ENCODE measurements at regions not wholly inside any gene's neighbourhood (a gene's known extent, or its start where the extent isn't known, plus 50 kb on each side); places are given as distances from the start of the nearest gene placed in this dataset.

DNA sequence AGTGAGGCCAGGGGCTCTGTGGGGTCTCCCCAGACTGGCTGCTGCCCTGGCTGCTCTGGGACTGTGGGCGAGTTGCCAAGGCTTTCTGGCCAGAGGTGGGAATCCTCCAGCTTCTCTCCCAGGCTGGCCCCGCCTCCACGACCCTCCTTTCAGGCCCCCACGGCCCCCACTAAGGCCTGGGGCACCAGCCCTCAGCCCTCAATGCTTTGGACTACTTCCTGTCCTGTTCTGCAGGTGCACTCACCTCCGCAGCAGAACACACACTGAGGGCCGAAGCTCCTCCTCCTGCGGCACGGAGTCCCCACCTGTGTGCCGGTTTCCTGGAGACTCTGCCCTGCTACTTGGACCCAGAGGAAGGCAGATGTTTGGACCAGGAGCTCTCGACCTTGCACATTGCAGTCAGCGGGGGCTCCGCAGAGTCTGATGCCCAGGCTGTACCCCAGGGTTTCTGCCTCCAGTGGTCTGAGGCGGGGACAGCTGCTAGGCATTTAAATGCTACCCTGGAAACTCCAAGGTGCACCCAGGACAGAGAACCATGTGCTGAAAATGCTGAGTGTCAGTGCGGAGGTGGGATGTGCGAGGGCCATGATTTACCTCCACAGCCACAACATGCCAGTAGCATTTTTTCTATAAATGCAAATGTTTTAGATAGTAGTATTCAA is 223.8 kb downstream of the IRF8 start:
- Histone ChIP-seq H3K36me3 (no peaks in the 10 kb centered on the region), H3K4me3 (no peak overlapping the region), H3K4me1 (no peaks in the 10 kb centered on the region), H3K27ac (no peak overlapping the region), H3K27me3 (ENCODE audit: low read depth) (peaks cover 10% of the 10 kb centered on the region), H3K9me3 (no peaks in the 10 kb centered on the region)
- ATAC-seq, result no peak
- no peak for TF ChIP-seq CTCF (IDR thresholded peaks at IDR 0.05)
- DNase-seq, result no peak
- intact Hi-C loops (cut with DNase I), result no loop called here

GRCh38 chr16:86124321-86124720 is 225.4 kb downstream of the IRF8 start:
- TF ChIP-seq CTCF (IDR thresholded peaks at IDR 0.05), result no peak
- Histone ChIP-seq H3K9me3 (no peaks in the 10 kb centered on the region), H3K36me3 (no peaks in the 10 kb centered on the region), H3K27me3 (ENCODE audit: low read depth) (peaks cover 9% of the 10 kb centered on the region), H3K27ac (no peak overlapping the region), H3K4me3 (no peak overlapping the region), H3K4me1 (no peaks in the 10 kb centered on the region)
- no peak for DNase-seq
- intact Hi-C loops (cut with DNase I), result no loop called here
- ATAC-seq, result no peak

DNA sequence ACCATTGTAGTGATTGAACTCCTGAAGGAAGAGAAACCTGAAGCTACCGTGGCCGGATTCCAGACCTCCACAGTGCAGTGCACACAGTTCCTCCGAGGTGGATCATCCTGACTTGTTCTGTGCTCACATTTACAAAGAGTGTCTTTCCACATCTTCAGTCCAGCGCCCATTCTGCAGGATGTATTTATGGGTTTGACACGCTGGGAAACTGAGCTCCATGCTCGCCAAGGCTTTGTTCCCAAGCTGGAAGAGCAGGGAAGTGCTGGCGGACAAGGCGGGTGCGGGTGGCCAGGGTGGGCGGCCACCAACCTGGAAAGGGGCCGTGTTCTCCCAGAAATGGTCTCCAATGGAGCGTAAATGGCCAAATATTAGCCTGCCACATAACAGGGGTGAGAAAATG is 227.9 kb downstream of the IRF8 start:
- intact Hi-C loops (cut with DNase I), result no loop called here
- ATAC-seq (no peak), DNase-seq (no peak)
- no peaks in the 10 kb centered on the region for H3K4me1 ChIP-seq
- no peak overlapping the region for H3K4me3 ChIP-seq
- H3K27me3 ChIP-seq (ENCODE audit: low read depth), result peaks cover 9% of the 10 kb centered on the region
- H3K36me3 ChIP-seq, result no peaks in the 10 kb centered on the region
- no peak for TF ChIP-seq CTCF (IDR thresholded peaks at IDR 0.05)
- no peaks in the 10 kb centered on the region for H3K9me3 ChIP-seq
- no peak overlapping the region for H3K27ac ChIP-seq

- H3K27ac ChIP-seq, result no peak overlapping the region
- H3K4me3 ChIP-seq, result no peak overlapping the region
- no peak for DNase-seq
- H3K4me1 ChIP-seq, result no peaks in the 10 kb centered on the region
- no peaks in the 10 kb centered on the region for H3K9me3 ChIP-seq
- no peak for ATAC-seq
- no peak for TF ChIP-seq CTCF (IDR thresholded peaks at IDR 0.05)
- H3K27me3 ChIP-seq (ENCODE audit: low read depth), result peaks cover 8% of the 10 kb centered on the region
- H3K36me3 ChIP-seq, result no peaks in the 10 kb centered on the region
- intact Hi-C loops (cut with DNase I), result no loop called here
These were observed 228.4 kb downstream of the IRF8 start for GRCh38 chr16:86127366-86127765.

DNA sequence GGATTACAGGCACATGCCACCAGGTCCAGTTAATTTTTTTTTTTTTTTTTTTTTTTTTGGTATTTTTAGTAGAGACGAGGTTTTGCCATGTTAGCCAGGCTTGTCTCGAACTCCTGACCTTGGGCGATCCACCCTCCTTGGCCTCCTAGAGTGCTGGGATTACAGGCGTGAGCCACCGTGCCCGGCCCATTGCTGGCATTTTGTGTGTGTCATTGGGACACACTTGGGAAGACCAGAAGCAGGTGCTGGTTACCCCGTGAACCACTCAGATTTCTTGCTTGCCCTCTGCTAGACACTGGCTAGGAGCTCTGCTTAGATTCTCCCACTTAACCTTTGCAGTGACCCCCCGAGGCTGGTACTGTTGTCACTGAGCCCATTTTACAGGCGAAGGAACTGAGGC is 229.3 kb downstream of the IRF8 start:
- TF ChIP-seq CTCF (IDR thresholded peaks at IDR 0.05), result no peak
- Histone ChIP-seq H3K36me3 (no peaks in the 10 kb centered on the region), H3K4me3 (no peak overlapping the region), H3K27me3 (ENCODE audit: low read depth) (no peaks in the 10 kb centered on the region), H3K27ac (no peak overlapping the region), H3K9me3 (no peaks in the 10 kb centered on the region), H3K4me1 (no peaks in the 10 kb centered on the region)
- ATAC-seq (no peak), DNase-seq (no peak)
- intact Hi-C loops (cut with DNase I), result no loop called here
